ENCODE measurements at regions not wholly inside any gene's neighbourhood (a gene's known extent, or its start where the extent isn't known, plus 50 kb on each side); places are given as distances from the start of the nearest gene placed in this dataset.
"Not testable (repeated sequence)": the region's sequence is repeated elsewhere in the genome, so short reads cannot be mapped to it uniquely, and the experiment has no call there.

- Histone ChIP-seq H3K9me3 (ENCODE audit: control insufficient read depth, low read length) (no peaks in the 10 kb centered on the region), H3K4me1 (ENCODE audit: control insufficient read depth, insufficient read depth, low read length) (no peaks in the 10 kb centered on the region), H3K27ac (ENCODE audit: insufficient read depth, low read depth, low read length, poor library complexity, severe bottlenecking) (no peak overlapping the region), H3K4me3 (ENCODE audit: insufficient read depth, low read depth, low read length) (no peak overlapping the region), H3K36me3 (ENCODE audit: control insufficient read depth, insufficient read depth, low read length) (no peaks in the 10 kb centered on the region), H3K27me3 (ENCODE audit: control insufficient read depth, insufficient read depth, low read length, poor library complexity, severe bottlenecking) (no peaks in the 10 kb centered on the region)
- WGBS, 2 experiments, result 92 to 94% methylated on average over 4 to 6 of the region's 7 CpGs
Observed at GRCh38 chr3:191563722-191564121, 102.8 kb downstream of the PYDC2 start.

GRCh38 chr3:191566469-191566868 is 105.5 kb downstream of the PYDC2 start:
- H3K27me3 ChIP-seq (ENCODE audit: control insufficient read depth, insufficient read depth, low read length, poor library complexity, severe bottlenecking), result no peaks in the 10 kb centered on the region
- H3K9me3 ChIP-seq (ENCODE audit: control insufficient read depth, low read length), result no peaks in the 10 kb centered on the region
- H3K27ac ChIP-seq (ENCODE audit: insufficient read depth, low read depth, low read length, poor library complexity, severe bottlenecking), result no peak overlapping the region
- no peak overlapping the region for H3K4me3 ChIP-seq (ENCODE audit: insufficient read depth, low read depth, low read length)
- H3K4me1 ChIP-seq (ENCODE audit: control insufficient read depth, insufficient read depth, low read length), result no peaks in the 10 kb centered on the region
- H3K36me3 ChIP-seq (ENCODE audit: control insufficient read depth, insufficient read depth, low read length), result no peaks in the 10 kb centered on the region
- WGBS, 2 experiments, result 95 to 100% methylated on average over 1 of the region's 1 CpG

- H3K27ac ChIP-seq (ENCODE audit: insufficient read depth, low read depth, low read length, poor library complexity, severe bottlenecking), result no peak overlapping the region
- H3K27me3 ChIP-seq (ENCODE audit: control insufficient read depth, insufficient read depth, low read length, poor library complexity, severe bottlenecking), result no peaks in the 10 kb centered on the region
- H3K36me3 ChIP-seq (ENCODE audit: control insufficient read depth, insufficient read depth, low read length), result no peaks in the 10 kb centered on the region
- WGBS, 2 experiments, result 94 to 96% methylated on average over 7 of the region's 7 CpGs
- no peak overlapping the region for H3K4me3 ChIP-seq (ENCODE audit: insufficient read depth, low read depth, low read length)
- H3K9me3 ChIP-seq (ENCODE audit: control insufficient read depth, low read length), result no peaks in the 10 kb centered on the region
- H3K4me1 ChIP-seq (ENCODE audit: control insufficient read depth, insufficient read depth, low read length), result no peaks in the 10 kb centered on the region
Observed at GRCh38 chr3:191568206-191568605, 107.2 kb downstream of the PYDC2 start.

- Histone ChIP-seq H3K27me3 (ENCODE audit: control insufficient read depth, insufficient read depth, low read length, poor library complexity, severe bottlenecking) (no peaks in the 10 kb centered on the region), H3K4me3 (ENCODE audit: insufficient read depth, low read depth, low read length) (no peak overlapping the region), H3K4me1 (ENCODE audit: control insufficient read depth, insufficient read depth, low read length) (no peaks in the 10 kb centered on the region), H3K36me3 (ENCODE audit: control insufficient read depth, insufficient read depth, low read length) (no peaks in the 10 kb centered on the region), H3K9me3 (ENCODE audit: control insufficient read depth, low read length) (no peaks in the 10 kb centered on the region), H3K27ac (ENCODE audit: insufficient read depth, low read depth, low read length, poor library complexity, severe bottlenecking) (no peak overlapping the region)
- WGBS, 2 experiments, result 100% methylated on average over 1 of the region's 1 CpG
Observed at GRCh38 chr3:191592105-191592504, 131.1 kb downstream of the PYDC2 start.

- no peaks in the 10 kb centered on the region for H3K9me3 ChIP-seq (ENCODE audit: control insufficient read depth, low read length)
- no peaks in the 10 kb centered on the region for H3K27me3 ChIP-seq (ENCODE audit: control insufficient read depth, insufficient read depth, low read length, poor library complexity, severe bottlenecking)
- H3K4me3 ChIP-seq (ENCODE audit: insufficient read depth, low read depth, low read length), result no peak overlapping the region
- no peaks in the 10 kb centered on the region for H3K4me1 ChIP-seq (ENCODE audit: control insufficient read depth, insufficient read depth, low read length)
- no peaks in the 10 kb centered on the region for H3K36me3 ChIP-seq (ENCODE audit: control insufficient read depth, insufficient read depth, low read length)
- 87 to 93% methylated on average over 1 of the region's 1 CpG for WGBS, 2 experiments
- no peak overlapping the region for H3K27ac ChIP-seq (ENCODE audit: insufficient read depth, low read depth, low read length, poor library complexity, severe bottlenecking)
Observed at GRCh38 chr3:191593486-191593885, 132.5 kb downstream of the PYDC2 start.

GRCh38 chr3:191615511-191615910 is 154.5 kb downstream of the PYDC2 start:
- H3K9me3 ChIP-seq (ENCODE audit: control insufficient read depth, low read length); H3K27me3 ChIP-seq (ENCODE audit: control insufficient read depth, insufficient read depth, low read length, poor library complexity, severe bottlenecking); H3K27ac ChIP-seq (ENCODE audit: insufficient read depth, low read depth, low read length, poor library complexity, severe bottlenecking); H3K4me1 ChIP-seq (ENCODE audit: control insufficient read depth, insufficient read depth, low read length); H3K4me3 ChIP-seq (ENCODE audit: insufficient read depth, low read depth, low read length); H3K36me3 ChIP-seq (ENCODE audit: control insufficient read depth, insufficient read depth, low read length): not testable (repeated sequence)
- 89 to 97% methylated on average over 1 of the region's 1 CpG for WGBS, 2 experiments

- Histone ChIP-seq H3K9me3 (ENCODE audit: control insufficient read depth, low read length) (no peaks in the 10 kb centered on the region), H3K4me1 (ENCODE audit: control insufficient read depth, insufficient read depth, low read length) (no peaks in the 10 kb centered on the region), H3K27ac (ENCODE audit: insufficient read depth, low read depth, low read length, poor library complexity, severe bottlenecking) (no peak overlapping the region), H3K36me3 (ENCODE audit: control insufficient read depth, insufficient read depth, low read length) (no peaks in the 10 kb centered on the region), H3K4me3 (ENCODE audit: insufficient read depth, low read depth, low read length) (no peak overlapping the region), H3K27me3 (ENCODE audit: control insufficient read depth, insufficient read depth, low read length, poor library complexity, severe bottlenecking) (no peaks in the 10 kb centered on the region)
- 95 to 100% methylated on average over 1 of the region's 1 CpG for WGBS, 2 experiments
Observed at GRCh38 chr3:191624299-191624698, 163.3 kb downstream of the PYDC2 start.

GRCh38 chr3:191627064-191627463 is 166.1 kb downstream of the PYDC2 start:
- Histone ChIP-seq H3K9me3 (ENCODE audit: control insufficient read depth, low read length) (no peaks in the 10 kb centered on the region), H3K4me3 (ENCODE audit: insufficient read depth, low read depth, low read length) (no peak overlapping the region), H3K27ac (ENCODE audit: insufficient read depth, low read depth, low read length, poor library complexity, severe bottlenecking) (no peak overlapping the region), H3K36me3 (ENCODE audit: control insufficient read depth, insufficient read depth, low read length) (no peaks in the 10 kb centered on the region), H3K4me1 (ENCODE audit: control insufficient read depth, insufficient read depth, low read length) (no peaks in the 10 kb centered on the region), H3K27me3 (ENCODE audit: control insufficient read depth, insufficient read depth, low read length, poor library complexity, severe bottlenecking) (no peaks in the 10 kb centered on the region)
- WGBS, 2 experiments, result 78 to 85% methylated on average over 8 of the region's 8 CpGs

GRCh38 chr3:191628571-191628970 is 167.6 kb downstream of the PYDC2 start:
- Histone ChIP-seq H3K27ac (ENCODE audit: insufficient read depth, low read depth, low read length, poor library complexity, severe bottlenecking) (no peak overlapping the region), H3K9me3 (ENCODE audit: control insufficient read depth, low read length) (no peaks in the 10 kb centered on the region)
- 98 to 100% methylated on average over 2 of the region's 2 CpGs for WGBS, 2 experiments

GRCh38 chr3:191631496-191631895 is 170.5 kb downstream of the PYDC2 start:
- Histone ChIP-seq H3K36me3 (ENCODE audit: control insufficient read depth, insufficient read depth, low read length) (no peaks in the 10 kb centered on the region), H3K27ac (ENCODE audit: insufficient read depth, low read depth, low read length, poor library complexity, severe bottlenecking) (no peak overlapping the region), H3K9me3 (ENCODE audit: control insufficient read depth, low read length) (no peaks in the 10 kb centered on the region), H3K4me3 (ENCODE audit: insufficient read depth, low read depth, low read length) (no peak overlapping the region), H3K27me3 (ENCODE audit: control insufficient read depth, insufficient read depth, low read length, poor library complexity, severe bottlenecking) (no peaks in the 10 kb centered on the region), H3K4me1 (ENCODE audit: control insufficient read depth, insufficient read depth, low read length) (no peaks in the 10 kb centered on the region)
- WGBS, 2 experiments, result 88 to 96% methylated on average over 1 of the region's 3 CpGs

More at GRCh38 chr3:191628571-191628970, 167.6 kb downstream of the PYDC2 start:
- Histone ChIP-seq H3K36me3 (ENCODE audit: control insufficient read depth, insufficient read depth, low read length) (no peaks in the 10 kb centered on the region), H3K4me3 (ENCODE audit: insufficient read depth, low read depth, low read length) (no peak overlapping the region), H3K27me3 (ENCODE audit: control insufficient read depth, insufficient read depth, low read length, poor library complexity, severe bottlenecking) (no peaks in the 10 kb centered on the region), H3K4me1 (ENCODE audit: control insufficient read depth, insufficient read depth, low read length) (no peaks in the 10 kb centered on the region)

- no peak overlapping the region for H3K4me3 ChIP-seq (ENCODE audit: insufficient read depth, low read depth, low read length)
- no peaks in the 10 kb centered on the region for H3K4me1 ChIP-seq (ENCODE audit: control insufficient read depth, insufficient read depth, low read length)
- WGBS, 2 experiments, result 71 to 83% methylated on average over 1 of the region's 1 CpG
- no peak overlapping the region for H3K27ac ChIP-seq (ENCODE audit: insufficient read depth, low read depth, low read length, poor library complexity, severe bottlenecking)
- H3K27me3 ChIP-seq (ENCODE audit: control insufficient read depth, insufficient read depth, low read length, poor library complexity, severe bottlenecking), result no peaks in the 10 kb centered on the region
- H3K9me3 ChIP-seq (ENCODE audit: control insufficient read depth, low read length), result no peaks in the 10 kb centered on the region
- no peaks in the 10 kb centered on the region for H3K36me3 ChIP-seq (ENCODE audit: control insufficient read depth, insufficient read depth, low read length)
Observed at GRCh38 chr3:191634902-191635301, 173.9 kb downstream of the PYDC2 start.
